K562 (cell line): ENCODE measurements at regions not wholly inside any gene's neighbourhood (a gene's known extent, or its start where the extent isn't known, plus 50 kb on each side); places are given as distances from the start of the nearest gene placed in this dataset.

Source experiments
- ATAC-seq: fragments of 200-7000 bp; cut with Tn5 transposase; 3 replicates; pipeline ENCODE4 v1.9.1; 2020; ENCODE audit warnings: moderate library complexity
- BruUV-seq: library from RNA; stranded (reverse); fragments of 400-500 nt; replicated peaks from 2 replicates; lab custom pipeline; 2021; lab: Mats Ljungman, UMichigan
- CTCF ChIA-PET: fragments of 300-600 bp; formaldehyde crosslinking; extraction: SDS; loops from one replicate; lab custom pipeline; 2021; ENCODE audit warnings: low intra/inter-chr PET ratio; lab: Yijun Ruan, JAX
- POLR2A ChIA-PET: fragments of 300-600, 350-650 bp; sonication (Branson Sonifier 250); formaldehyde crosslinking; extraction: SDS; loops from one replicate; lab custom pipeline; 2021; ENCODE audit warnings: antibody characterized with exemption, inconsistent platforms; lab: Yijun Ruan, JAX
- DNase-seq, 4 experiments: peaks; one replicate each; pipeline versions ENCODE4 v3.0.0 to v3.0.0-alpha.2; 2011 to 2018; ENCODE audit warnings: low spot score in 3 of 4, mixed read lengths in 3 of 4; ENCODE audit errors: extremely low read depth in 1 of 4
- FAIRE-seq: peaks from 2 replicates; lab custom pipeline; 2011; peaks lifted over from hg19 to GRCh38; lab: Jason Lieb, UNC
- H2AFZ ChIP-seq: 2 replicates; pipeline ENCODE4 v1.6.0; 2011; ENCODE audit warnings: low read depth, low read length, control low read depth, inconsistent platforms
- H3K27ac ChIP-seq: fragments of 200-600 bp; 3 replicates; pipeline ENCODE4 v1.8.0; 2011; ENCODE audit warnings: low read depth, mild to moderate bottlenecking, control low read depth, inconsistent platforms, low read length, moderate library complexity, mixed read lengths; ENCODE audit errors: extremely low read depth
- H3K27me3 ChIP-seq, 2 experiments: fragments of 300-600 bp in 1 of 2; 2 replicates in 1 of 2; 3 replicates in 1 of 2; pipeline versions ENCODE4 v1.6.0 to v1.8.0; 2011; ENCODE audit warnings: inconsistent platforms in 2 of 2, low read length in 2 of 2, mild to moderate bottlenecking in 1 of 2, mixed read lengths in 1 of 2, moderate library complexity in 1 of 2; ENCODE audit not compliant: control insufficient read depth in 2 of 2, insufficient read depth in 2 of 2
- H3K36me3 ChIP-seq: fragments of 300-600 bp; 3 replicates; pipeline ENCODE4 v1.8.0; 2011; ENCODE audit warnings: mild to moderate bottlenecking, low read length, inconsistent platforms; ENCODE audit not compliant: control insufficient read depth, insufficient read depth
- H3K4me1 ChIP-seq, 2 experiments: fragments of 200-600 bp in 1 of 2; replicated peaks in 1 of 2; 2 replicates in 1 of 2; 3 replicates in 1 of 2; pipeline versions ENCODE4 v1.5.1 to v1.8.0; 2011; ENCODE audit warnings: inconsistent platforms in 2 of 2, low read length in 2 of 2, mild to moderate bottlenecking in 1 of 2, mixed read lengths in 1 of 2, moderate library complexity in 1 of 2; ENCODE audit not compliant: control insufficient read depth in 2 of 2, insufficient read depth in 2 of 2
- H3K4me2 ChIP-seq: 2 replicates; pipeline ENCODE4 v1.6.1; 2011; ENCODE audit warnings: low read length, control low read depth, inconsistent platforms, mixed read lengths; ENCODE audit not compliant: insufficient read depth
- H3K4me3 ChIP-seq: fragments of 200-600 bp; sonication (generic), shearing (Covaris generic); 2 replicates; pipeline ENCODE4 v1.5.1; 2016; ENCODE audit warnings: control low read depth, inconsistent platforms
- H3K79me2 ChIP-seq: fragments of 200-600 bp; 3 replicates; pipeline ENCODE4 v1.8.0; 2011; ENCODE audit warnings: low read length, inconsistent platforms; ENCODE audit not compliant: control insufficient read depth, insufficient read depth
- H3K9ac ChIP-seq, 2 experiments: 2 replicates each; pipeline versions ENCODE4 v1.6.0 to v1.6.1; 2011; ENCODE audit warnings: low read depth in 2 of 2, low read length in 2 of 2, control low read depth in 1 of 2, inconsistent platforms in 1 of 2, mild to moderate bottlenecking in 1 of 2, mixed read lengths in 1 of 2; ENCODE audit not compliant: insufficient read depth in 1 of 2
- H3K9me1 ChIP-seq: one replicate; pipeline ENCODE4 v1.6.0; 2011; ENCODE audit warnings: inconsistent platforms, mild to moderate bottlenecking, low read length, moderate library complexity; ENCODE audit not compliant: control insufficient read depth, insufficient read depth
- H3K9me3 ChIP-seq: replicated peaks from 2 replicates; pipeline ENCODE4 v1.5.1; 2011; ENCODE audit warnings: low read depth, low read length, inconsistent platforms; ENCODE audit not compliant: control insufficient read depth, insufficient read depth
- H4K20me1 ChIP-seq: replicated peaks from 2 replicates; pipeline ENCODE4 v1.6.1; 2011; ENCODE audit warnings: low read length, inconsistent platforms, mixed read lengths; ENCODE audit not compliant: control insufficient read depth, insufficient read depth
- ADNP ChIP-seq: fragments of 200-800 bp; sonication (Bioruptor generic); IDR thresholded peaks from 2 replicates; pipeline ENCODE4 v1.6.1; 2016; ENCODE audit warnings: missing genetic modification characterization, missing compliant biosample characterization
- ZBTB1 ChIP-seq: sonication (generic); formaldehyde crosslinking; IDR thresholded peaks from 2 replicates; pipeline ENCODE4 v1.8.1; 2023; ENCODE audit warnings: missing genetic modification reagents, low read depth, mild to moderate bottlenecking, borderline replicate concordance
- WGBS: fragments of 100-300 bp; shearing (Covaris generic); methylation state at CpG from one replicate; pipeline ENCODE4 v1.1.6; 2016; ENCODE audit warnings: low coverage, mixed read lengths; ENCODE audit not compliant: insufficient coverage; ENCODE audit errors: missing lambda C conversion rate; 5-methylcytosine and 5-hydroxymethylcytosine counted together
- in situ Hi-C: fragments of 300-500 bp; cut with MboI; formaldehyde crosslinking; loops from 4 replicates; pipeline ENCODE4 v1.15.0; 2018; ENCODE audit warnings: inconsistent platforms, mixed read lengths
- intact Hi-C: fragments of 100-400 bp; cut with micrococcal nuclease; formaldehyde crosslinking; loops from 2 replicates; pipeline ENCODE4 v1.14.2; 2022
- TF ChIP-seq, protein P1 (sequence below): fragments of 250-450 bp; sonication (Bioruptor Pico); IDR thresholded peaks from 2 replicates; pipeline ENCODE4 v1.4.0; 2020; ENCODE audit warnings: mild to moderate bottlenecking, moderate library complexity, borderline replicate concordance

DNA sequence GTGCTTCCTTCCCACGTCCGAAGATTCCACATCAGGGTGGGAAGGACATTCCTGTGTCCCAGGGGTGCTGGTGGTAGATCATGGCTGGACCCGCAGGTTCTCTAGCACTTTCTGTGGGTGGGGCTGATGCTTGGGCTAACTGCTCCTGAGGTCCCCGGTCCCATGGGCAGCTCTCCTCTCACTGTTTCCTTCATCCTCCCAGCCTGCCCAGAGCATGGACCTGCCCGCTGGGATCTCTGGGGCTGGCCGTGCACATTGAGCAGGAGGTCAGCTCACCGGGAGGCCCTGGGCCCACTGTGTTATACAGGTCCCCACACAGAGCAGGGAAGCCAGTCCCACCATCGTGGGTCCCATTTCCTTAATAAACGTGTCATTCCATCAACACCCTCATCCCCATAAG lies 502.3 kb downstream of the TCERG1L start:
- 2% methylated on average over 5 of the region's 9 CpGs for WGBS
- no peaks in the 10 kb centered on the region for H3K9me3 ChIP-seq
- ChIA-PET POLR2A (interaction anchor here (0.5 kb wide), 1 partner anchor 1381 kb away, joined by 4 read pairs; no protein-coding TSS in a partner anchor), CTCF (no interaction called here)
- TF ChIP-seq, protein P1, sequence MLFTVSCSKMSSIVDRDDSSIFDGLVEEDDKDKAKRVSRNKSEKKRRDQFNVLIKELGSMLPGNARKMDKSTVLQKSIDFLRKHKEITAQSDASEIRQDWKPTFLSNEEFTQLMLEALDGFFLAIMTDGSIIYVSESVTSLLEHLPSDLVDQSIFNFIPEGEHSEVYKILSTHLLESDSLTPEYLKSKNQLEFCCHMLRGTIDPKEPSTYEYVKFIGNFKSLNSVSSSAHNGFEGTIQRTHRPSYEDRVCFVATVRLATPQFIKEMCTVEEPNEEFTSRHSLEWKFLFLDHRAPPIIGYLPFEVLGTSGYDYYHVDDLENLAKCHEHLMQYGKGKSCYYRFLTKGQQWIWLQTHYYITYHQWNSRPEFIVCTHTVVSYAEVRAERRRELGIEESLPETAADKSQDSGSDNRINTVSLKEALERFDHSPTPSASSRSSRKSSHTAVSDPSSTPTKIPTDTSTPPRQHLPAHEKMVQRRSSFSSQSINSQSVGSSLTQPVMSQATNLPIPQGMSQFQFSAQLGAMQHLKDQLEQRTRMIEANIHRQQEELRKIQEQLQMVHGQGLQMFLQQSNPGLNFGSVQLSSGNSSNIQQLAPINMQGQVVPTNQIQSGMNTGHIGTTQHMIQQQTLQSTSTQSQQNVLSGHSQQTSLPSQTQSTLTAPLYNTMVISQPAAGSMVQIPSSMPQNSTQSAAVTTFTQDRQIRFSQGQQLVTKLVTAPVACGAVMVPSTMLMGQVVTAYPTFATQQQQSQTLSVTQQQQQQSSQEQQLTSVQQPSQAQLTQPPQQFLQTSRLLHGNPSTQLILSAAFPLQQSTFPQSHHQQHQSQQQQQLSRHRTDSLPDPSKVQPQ (CRISPR knock-in tag), result no peak
- no peak for TF ChIP-seq ADNP (tag)
- no peak for TF ChIP-seq ZBTB1
- no TSS peak for BruUV-seq
- H2AFZ ChIP-seq, result no peak overlapping the region
- no peak for DNase-seq
- H4K20me1 ChIP-seq, result no peaks in the 10 kb centered on the region
- H3K79me2 ChIP-seq, result no peaks in the 10 kb centered on the region
- in situ Hi-C loops (no loop called here), intact Hi-C loops (no loop called here)
- H3K4me3 ChIP-seq, result no peak overlapping the region
- peaks cover 0 to 8% of the 10 kb centered on the region in 2 experiments; a peak in 1 of 5 replicates for H3K27me3 ChIP-seq
- no peak overlapping the region for H3K9ac ChIP-seq
- no peaks in the 10 kb centered on the region for H3K36me3 ChIP-seq
- FAIRE-seq, result no peak
- no peak overlapping the region for H3K27ac ChIP-seq
- no peaks in the 10 kb centered on the region for H3K9me1 ChIP-seq
- ATAC-seq, result no peak
- H3K4me1 ChIP-seq, result no peaks in the 10 kb centered on the region
- H3K4me2 ChIP-seq, result no peak overlapping the region
